Astrocyte (in vitro differentiated cells and primary cell): ENCODE measurements at regions not wholly inside any gene's neighbourhood (a gene's known extent, or its start where the extent isn't known, plus 50 kb on each side); places are given as distances from the start of the nearest gene placed in this dataset.
A peak's percentile ranks its signal among the peaks of the same experiment; 100 is the strongest.

ENCODE experiments used
- DNase-seq: peaks from one replicate; pipeline ENCODE4 v3.0.0-alpha.2; 2010; ENCODE audit warnings: low read depth
- FAIRE-seq: peaks from 2 replicates; lab custom pipeline; 2011; peaks lifted over from hg19 to GRCh38; lab: Jason Lieb, UNC
- H2AFZ ChIP-seq: 2 replicates; pipeline ENCODE4 v1.6.0; 2012; ENCODE audit warnings: low read depth, low read length, inconsistent platforms
- H3K27ac ChIP-seq: 2 replicates; pipeline ENCODE4 v1.5.1; 2011; ENCODE audit warnings: low read depth, low read length, inconsistent platforms
- H3K27me3 ChIP-seq: 2 replicates; pipeline ENCODE4 v1.6.0; 2011; ENCODE audit warnings: low read length, inconsistent platforms; ENCODE audit not compliant: insufficient read depth
- H3K36me3 ChIP-seq: 2 replicates; pipeline ENCODE4 v1.5.1; 2011; ENCODE audit warnings: low read length, inconsistent platforms; ENCODE audit not compliant: insufficient read depth
- H3K4me1 ChIP-seq: 2 replicates; pipeline ENCODE4 v1.5.1; 2011; ENCODE audit warnings: low read length, inconsistent platforms; ENCODE audit not compliant: insufficient read depth
- H3K4me2 ChIP-seq: 2 replicates; pipeline ENCODE4 v1.6.0; 2012; ENCODE audit warnings: low read length, inconsistent platforms
- H3K4me3 ChIP-seq: 2 replicates; pipeline ENCODE4 v1.5.1; 2011; ENCODE audit warnings: low read depth, mild to moderate bottlenecking, low read length, inconsistent platforms; ENCODE audit not compliant: insufficient read depth
- H3K79me2 ChIP-seq: 2 replicates; pipeline ENCODE4 v1.6.0; 2012; ENCODE audit warnings: mild to moderate bottlenecking, low read length, inconsistent platforms; ENCODE audit not compliant: insufficient read depth
- H3K9ac ChIP-seq: 2 replicates; pipeline ENCODE4 v1.6.0; 2012; ENCODE audit warnings: mild to moderate bottlenecking, low read length, inconsistent platforms
- H3K9me3 ChIP-seq: 2 replicates; pipeline ENCODE4 v1.5.1; 2012; ENCODE audit warnings: low read depth, mild to moderate bottlenecking, low read length, inconsistent platforms; ENCODE audit not compliant: insufficient read depth
- H4K20me1 ChIP-seq: 2 replicates; pipeline ENCODE4 v1.6.0; 2012; ENCODE audit warnings: low read length, inconsistent platforms; ENCODE audit not compliant: insufficient read depth
- H3K27ac Mint-ChIP-seq: one replicate; pipeline ENCODE4 v1.8.0; 2021; ENCODE audit warnings: mild to moderate bottlenecking, mixed read lengths; ENCODE audit not compliant: unreplicated experiment
- H3K27me3 Mint-ChIP-seq: one replicate; pipeline ENCODE4 v1.8.0; 2021; ENCODE audit warnings: low read depth, mixed read lengths; ENCODE audit not compliant: unreplicated experiment
- H3K36me3 Mint-ChIP-seq: one replicate; pipeline ENCODE4 v1.8.0; 2021; ENCODE audit warnings: low read depth, mixed read lengths; ENCODE audit not compliant: unreplicated experiment
- H3K4me1 Mint-ChIP-seq: one replicate; pipeline ENCODE4 v1.8.0; 2021; ENCODE audit warnings: low read depth, mixed read lengths; ENCODE audit not compliant: unreplicated experiment
- H3K4me3 Mint-ChIP-seq: one replicate; pipeline ENCODE4 v1.8.0; 2021; ENCODE audit warnings: mild to moderate bottlenecking, moderate library complexity, mixed read lengths; ENCODE audit not compliant: unreplicated experiment
- H3K9me3 Mint-ChIP-seq: one replicate; pipeline ENCODE4 v1.8.0; 2021; ENCODE audit warnings: mild to moderate bottlenecking, mixed read lengths; ENCODE audit not compliant: unreplicated experiment
- CTCF ChIP-seq: IDR thresholded peaks from 2 replicates; pipeline ENCODE4 v1.5.1; 2011; ENCODE audit warnings: low read depth, mild to moderate bottlenecking, inconsistent platforms, low read length, moderate library complexity; ENCODE audit not compliant: insufficient read depth
- EZH2 ChIP-seq: IDR thresholded peaks from 2 replicates; pipeline ENCODE4 v1.6.1; 2012; ENCODE audit warnings: mild to moderate bottlenecking, low read length, inconsistent platforms; ENCODE audit not compliant: insufficient read depth

- FAIRE-seq = no peak
- H3K27me3 Mint-ChIP-seq = peaks cover 17% of the 10 kb centered on the region
These were observed 455.6 kb downstream of the BUD13 start for GRCh38 chr11:116317212-116317611.

GRCh38 chr11:116314006-116314405 lies 458.8 kb downstream of the BUD13 start:
- no peaks in the 10 kb centered on the region for H3K79me2 ChIP-seq
- no peak overlapping the region for H3K4me2 ChIP-seq
- no peak overlapping the region for H3K27ac ChIP-seq
- DNase-seq = no peak
- no peaks in the 10 kb centered on the region for H3K27me3 ChIP-seq
- no peak overlapping the region for H2AFZ ChIP-seq
- H3K36me3 ChIP-seq = no peaks in the 10 kb centered on the region
- no peak overlapping the region for H3K4me3 ChIP-seq
- no peaks in the 10 kb centered on the region for H3K9me3 ChIP-seq
- no peak for FAIRE-seq
- no peak for TF ChIP-seq CTCF
- TF ChIP-seq EZH2 = no peak
- Mint-ChIP-seq H3K9me3 (no peaks in the 10 kb centered on the region), H3K36me3 (no peaks in the 10 kb centered on the region), H3K4me3 (no peak overlapping the region), H3K4me1 (peaks cover 27% of the 10 kb centered on the region), H3K27ac (no peak overlapping the region), H3K27me3 (peaks cover 20% of the 10 kb centered on the region)
- H3K9ac ChIP-seq = no peak overlapping the region
- peaks cover 25% of the 10 kb centered on the region for H3K4me1 ChIP-seq
- H4K20me1 ChIP-seq = no peaks in the 10 kb centered on the region

More at GRCh38 chr11:116317212-116317611, 455.6 kb downstream of the BUD13 start:
- Mint-ChIP-seq H3K36me3 (no peaks in the 10 kb centered on the region), H3K4me1 (peaks cover 7% of the 10 kb centered on the region), H3K4me3 (no peak overlapping the region), H3K27ac (no peak overlapping the region), H3K9me3 (peaks cover 2% of the 10 kb centered on the region)
- H2AFZ ChIP-seq = no peak overlapping the region
- no peak overlapping the region for H3K4me3 ChIP-seq
- no peaks in the 10 kb centered on the region for H4K20me1 ChIP-seq
- no peaks in the 10 kb centered on the region for H3K36me3 ChIP-seq
- H3K9ac ChIP-seq = no peak overlapping the region
- TF ChIP-seq EZH2 = no peak
- no peak for TF ChIP-seq CTCF
- H3K9me3 ChIP-seq = no peaks in the 10 kb centered on the region
- H3K27ac ChIP-seq = no peak overlapping the region
- no peak overlapping the region for H3K4me2 ChIP-seq
- H3K79me2 ChIP-seq = no peaks in the 10 kb centered on the region
- no peaks in the 10 kb centered on the region for H3K27me3 ChIP-seq
- DNase-seq = no peak
- H3K4me1 ChIP-seq = peaks cover 9% of the 10 kb centered on the region

- Histone ChIP-seq H4K20me1 (no peaks in the 10 kb centered on the region), H3K27ac (no peak overlapping the region), H3K9ac (no peak overlapping the region), H3K4me2 (peak overlapping the region; percentile 50), H3K27me3 (no peaks in the 10 kb centered on the region), H3K79me2 (no peaks in the 10 kb centered on the region), H3K4me3 (no peak overlapping the region), H3K36me3 (no peaks in the 10 kb centered on the region), H3K4me1 (peaks cover 25% of the 10 kb centered on the region), H2AFZ (no peak overlapping the region), H3K9me3 (no peaks in the 10 kb centered on the region)
- Mint-ChIP-seq H3K36me3 (no peaks in the 10 kb centered on the region), H3K27ac (peak overlapping the region; percentile 41), H3K4me1 (peaks cover 28% of the 10 kb centered on the region), H3K27me3 (peaks cover 20% of the 10 kb centered on the region), H3K4me3 (no peak overlapping the region), H3K9me3 (no peaks in the 10 kb centered on the region)
- no peak for FAIRE-seq
- peak; percentile 48 for DNase-seq
- TF ChIP-seq CTCF = no peak
These were observed 460.0 kb downstream of the BUD13 start for GRCh38 chr11:116312570-116313391.
